ENCODE measurements at regions not wholly inside any gene's neighbourhood (a gene's known extent, or its start where the extent isn't known, plus 50 kb on each side); places are given as distances from the start of the nearest gene placed in this dataset.

- TF ChIP-seq, protein P1, sequence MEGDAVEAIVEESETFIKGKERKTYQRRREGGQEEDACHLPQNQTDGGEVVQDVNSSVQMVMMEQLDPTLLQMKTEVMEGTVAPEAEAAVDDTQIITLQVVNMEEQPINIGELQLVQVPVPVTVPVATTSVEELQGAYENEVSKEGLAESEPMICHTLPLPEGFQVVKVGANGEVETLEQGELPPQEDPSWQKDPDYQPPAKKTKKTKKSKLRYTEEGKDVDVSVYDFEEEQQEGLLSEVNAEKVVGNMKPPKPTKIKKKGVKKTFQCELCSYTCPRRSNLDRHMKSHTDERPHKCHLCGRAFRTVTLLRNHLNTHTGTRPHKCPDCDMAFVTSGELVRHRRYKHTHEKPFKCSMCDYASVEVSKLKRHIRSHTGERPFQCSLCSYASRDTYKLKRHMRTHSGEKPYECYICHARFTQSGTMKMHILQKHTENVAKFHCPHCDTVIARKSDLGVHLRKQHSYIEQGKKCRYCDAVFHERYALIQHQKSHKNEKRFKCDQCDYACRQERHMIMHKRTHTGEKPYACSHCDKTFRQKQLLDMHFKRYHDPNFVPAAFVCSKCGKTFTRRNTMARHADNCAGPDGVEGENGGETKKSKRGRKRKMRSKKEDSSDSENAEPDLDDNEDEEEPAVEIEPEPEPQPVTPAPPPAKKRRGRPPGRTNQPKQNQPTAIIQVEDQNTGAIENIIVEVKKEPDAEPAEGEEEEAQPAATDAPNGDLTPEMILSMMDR (IDR thresholded peaks at IDR 0.05), result no peak
- TF ChIP-seq POLR2A (IDR thresholded peaks at IDR 0.05), result no peak
Measured at GRCh38 chr2:146041274-146041910, 1521.5 kb upstream of the ZEB2 start.

Measured in sigmoid colon (tissue), 3 donors.